ENCODE measurements at regions not wholly inside any gene's neighbourhood (a gene's known extent, or its start where the extent isn't known, plus 50 kb on each side); places are given as distances from the start of the nearest gene placed in this dataset.

GRCh38 chr4:119739796-119740195 lies 111.2 kb upstream of the PDE5A start:
- DNase-seq (ENCODE audit: low read depth, low spot score) (no peak), FAIRE-seq (no peak)
- Histone ChIP-seq H3K79me2 (ENCODE audit: control insufficient read depth, insufficient read depth, low read length) (no peaks in the 10 kb centered on the region), H3K9me3 (replicated peaks; ENCODE audit: control insufficient read depth, insufficient read depth, low read length) (no peaks in the 10 kb centered on the region), H3K4me2 (ENCODE audit: insufficient read depth, low read length) (no peak overlapping the region), H3K27ac (ENCODE audit: insufficient read depth, low read depth, low read length) (no peak overlapping the region), H3K9me1 (replicated peaks; ENCODE audit: control insufficient read depth, extremely low read depth, insufficient read depth, low read length) (no peaks in the 10 kb centered on the region), H3K4me1 (ENCODE audit: control insufficient read depth, extremely low read depth, insufficient read depth, low read length) (no peaks in the 10 kb centered on the region), H3K4me3 (replicated peaks in 1 of 3; ENCODE audit: insufficient read depth in 1 of 3, low read depth in 1 of 3, low read length in 3 of 3) (no peak overlapping the region), H3K36me3 (ENCODE audit: control insufficient read depth in 2 of 2, extremely low read depth in 1 of 2, insufficient read depth in 2 of 2, low read length in 2 of 2) (no peaks in the 10 kb centered on the region), H3K9ac (replicated peaks; ENCODE audit: extremely low read depth, insufficient read depth, low read length) (no peak overlapping the region), H2AFZ (ENCODE audit: low read depth, low read length) (no peak overlapping the region), H4K20me1 (replicated peaks; ENCODE audit: control insufficient read depth, extremely low read depth, insufficient read depth, low read length) (no peaks in the 10 kb centered on the region), H3K27me3 (ENCODE audit: control insufficient read depth in 2 of 2, insufficient read depth in 2 of 2, low read length in 2 of 2) (peaks cover 0 to 4% of the 10 kb centered on the region in 2 experiments)
- BruUV-seq (replicated peaks) = no TSS peak
- CTCF ChIA-PET = interaction anchor here (1.1 to 1.2 kb wide), 2 partner anchors 10 to 111 kb away, joined by 3 read pairs; partner anchors contain the start of gene PDE5A
- POLR2A ChIA-PET = no interaction called here
- dilution Hi-C loops (cut with MboI; ENCODE audit: extremely low pct_ligation_motif_present, low sequenced_read_pairs) (no loop called here), intact Hi-C loops (cut with micrococcal nuclease) (no loop called here)
- TF ChIP-seq GATA2 (IDR thresholded peaks at IDR 0.05; ENCODE audit: insufficient read depth, insufficient read length, low read depth, low read length) (no peak), JUN (IDR thresholded peaks at IDR 0.05; ENCODE audit: borderline replicate concordance, insufficient read depth, insufficient read length, low read depth) (no peak), EZH2 (IDR thresholded peaks at IDR 0.05; ENCODE audit: borderline replicate concordance, low read depth, low read length, severe bottlenecking) (no peak), POLR2AphosphoS5 (IDR thresholded peaks at IDR 0.05; ENCODE audit: insufficient read depth, low read depth, low read length) (no peak), MAX (IDR thresholded peaks at IDR 0.05; ENCODE audit: insufficient read depth, insufficient read length) (no peak), MYC (IDR thresholded peaks at IDR 0.05; ENCODE audit: low read depth, low read length) (no peak), POLR2A (IDR thresholded peaks at IDR 0.05; ENCODE audit: low read depth, low read length) (no peak), FOS (IDR thresholded peaks at IDR 0.05; ENCODE audit: borderline replicate concordance, insufficient read depth, low read length) (no peak)
- TF ChIP-seq, protein P1, sequence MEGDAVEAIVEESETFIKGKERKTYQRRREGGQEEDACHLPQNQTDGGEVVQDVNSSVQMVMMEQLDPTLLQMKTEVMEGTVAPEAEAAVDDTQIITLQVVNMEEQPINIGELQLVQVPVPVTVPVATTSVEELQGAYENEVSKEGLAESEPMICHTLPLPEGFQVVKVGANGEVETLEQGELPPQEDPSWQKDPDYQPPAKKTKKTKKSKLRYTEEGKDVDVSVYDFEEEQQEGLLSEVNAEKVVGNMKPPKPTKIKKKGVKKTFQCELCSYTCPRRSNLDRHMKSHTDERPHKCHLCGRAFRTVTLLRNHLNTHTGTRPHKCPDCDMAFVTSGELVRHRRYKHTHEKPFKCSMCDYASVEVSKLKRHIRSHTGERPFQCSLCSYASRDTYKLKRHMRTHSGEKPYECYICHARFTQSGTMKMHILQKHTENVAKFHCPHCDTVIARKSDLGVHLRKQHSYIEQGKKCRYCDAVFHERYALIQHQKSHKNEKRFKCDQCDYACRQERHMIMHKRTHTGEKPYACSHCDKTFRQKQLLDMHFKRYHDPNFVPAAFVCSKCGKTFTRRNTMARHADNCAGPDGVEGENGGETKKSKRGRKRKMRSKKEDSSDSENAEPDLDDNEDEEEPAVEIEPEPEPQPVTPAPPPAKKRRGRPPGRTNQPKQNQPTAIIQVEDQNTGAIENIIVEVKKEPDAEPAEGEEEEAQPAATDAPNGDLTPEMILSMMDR (IDR thresholded peaks at IDR 0.05; ENCODE audit: extremely low read depth in 1 of 2, insufficient read depth in 1 of 2, low read depth in 1 of 2, low read length in 2 of 2) = no peak
